Spleen (tissue), 4 donors: ENCODE measurements at regions not wholly inside any gene's neighbourhood (a gene's known extent, or its start where the extent isn't known, plus 50 kb on each side); places are given as distances from the start of the nearest gene placed in this dataset.

ENCODE experiments used
- small RNA-seq, 4 donors: library from RNA; depleted of rRNA; stranded (forward); fragments of <200 nt; gene quantifications; one replicate each; pipeline ENCODE3, GENCODE V24; 2016

Small RNA genes in the stretch of these regions (small RNA-seq; reads per million reads assigned to genes)
- gene RNU6-1145P = 0 reads per million in 4 donors
- 0 reads per million in 4 donors for gene RPS29P10
